ENCODE measurements at regions not wholly inside any gene's neighbourhood (a gene's known extent, or its start where the extent isn't known, plus 50 kb on each side); places are given as distances from the start of the nearest gene placed in this dataset.

- intact Hi-C loops (cut with DNase I), result no loop called here
- WGBS, 2 donors, result 54 to 78% methylated on average over 2 of the region's 2 CpGs
- no peak for FAIRE-seq
Observed at GRCh38 chr3:806006-806405, 286.8 kb upstream of the CNTN6 start.

GRCh38 chr3:816605-817004 lies 276.2 kb upstream of the CNTN6 start:
- H3K4me1 ChIP-seq, result no peaks in the 10 kb centered on the region
- 36 to 58% methylated on average over 5 of the region's 5 CpGs for WGBS, 2 donors
- ATAC-seq, result no peak

More at GRCh38 chr3:806006-806405, 286.8 kb upstream of the CNTN6 start:
- Histone ChIP-seq H3K4me1 (no peaks in the 10 kb centered on the region), H3K27me3 (no peaks in the 10 kb centered on the region), H3K4me3 (no peak overlapping the region), H3K9me3 (no peaks in the 10 kb centered on the region), H3K27ac (no peak overlapping the region), H3K36me3 (no peaks in the 10 kb centered on the region)
- TF ChIP-seq CTCF (IDR thresholded peaks at IDR 0.05), result no peak
- no peak for ATAC-seq
- no peak for DNase-seq

GRCh38 chr3:834679-835078 lies 258.1 kb upstream of the CNTN6 start:
- H3K36me3 ChIP-seq, result no peaks in the 10 kb centered on the region
- TF ChIP-seq CTCF (IDR thresholded peaks at IDR 0.05), result no peak
- FAIRE-seq (no peak), ATAC-seq (no peak), DNase-seq (no peak)
- no peak overlapping the region for H3K4me3 ChIP-seq
- 34 to 55% methylated on average over 1 of the region's 1 CpG for WGBS, 2 donors
- H3K27ac ChIP-seq, result no peak overlapping the region
- no peaks in the 10 kb centered on the region for H3K4me1 ChIP-seq
- no peaks in the 10 kb centered on the region for H3K9me3 ChIP-seq
- intact Hi-C loops (cut with DNase I), result no loop called here
- H3K27me3 ChIP-seq, result no peaks in the 10 kb centered on the region

More at GRCh38 chr3:816605-817004, 276.2 kb upstream of the CNTN6 start:
- Histone ChIP-seq H3K27me3 (no peaks in the 10 kb centered on the region), H3K4me3 (no peak overlapping the region), H3K27ac (no peak overlapping the region), H3K36me3 (no peaks in the 10 kb centered on the region), H3K9me3 (no peaks in the 10 kb centered on the region)
- no peak for TF ChIP-seq CTCF (IDR thresholded peaks at IDR 0.05)
- peak in 1 of 6 donors; percentile 23 for DNase-seq
- no peak for FAIRE-seq
- intact Hi-C loops (cut with DNase I), result no loop called here

- intact Hi-C loops (cut with DNase I), result no loop called here
- ATAC-seq, result no peak
- DNase-seq, result no peak
- Histone ChIP-seq H3K4me1 (no peaks in the 10 kb centered on the region), H3K27me3 (no peaks in the 10 kb centered on the region), H3K4me3 (no peak overlapping the region), H3K9me3 (no peaks in the 10 kb centered on the region), H3K36me3 (no peaks in the 10 kb centered on the region), H3K27ac (no peak overlapping the region)
- no peak for FAIRE-seq
- no peak for TF ChIP-seq CTCF (IDR thresholded peaks at IDR 0.05)
- 64 to 71% methylated on average over 4 of the region's 4 CpGs for WGBS, 2 donors
Observed at GRCh38 chr3:835096-835495, 257.7 kb upstream of the CNTN6 start.

GRCh38 chr3:839981-840380 lies 252.8 kb upstream of the CNTN6 start:
- no peaks in the 10 kb centered on the region for H3K4me1 ChIP-seq
- H3K27me3 ChIP-seq, result no peaks in the 10 kb centered on the region
- ATAC-seq, result no peak
- no peak for FAIRE-seq
- H3K4me3 ChIP-seq, result no peak overlapping the region
- no peak for TF ChIP-seq CTCF (IDR thresholded peaks at IDR 0.05)
- no peaks in the 10 kb centered on the region for H3K36me3 ChIP-seq
- intact Hi-C loops (cut with DNase I), result no loop called here
- no peaks in the 10 kb centered on the region for H3K9me3 ChIP-seq
- H3K27ac ChIP-seq, result no peak overlapping the region
- DNase-seq, result no peak
- 14 to 29% methylated on average over 1 of the region's 1 CpG for WGBS, 2 donors

Measured in pancreas (tissue), 10 donors.